Vagina (tissue), 2 donors: ENCODE measurements at regions not wholly inside any gene's neighbourhood (a gene's known extent, or its start where the extent isn't known, plus 50 kb on each side); places are given as distances from the start of the nearest gene placed in this dataset.

ENCODE experiments used
- DNase-seq, 2 donors: peaks; one replicate each; pipeline ENCODE4 v3.0.0-alpha.2; 2017; ENCODE audit errors: extremely low spot score in 2 of 2
- H3K27ac ChIP-seq: fragments of 200-600 bp; sonication (generic); one replicate; pipeline ENCODE4 v1.5.1; 2019
- H3K27me3 ChIP-seq: fragments of 200-600 bp; sonication (generic); one replicate; pipeline ENCODE4 v1.5.1; 2019
- H3K36me3 ChIP-seq, 2 donors: fragments of 200-600 bp; sonication (generic); one replicate each; pipeline ENCODE4 v1.5.1; 2017 to 2019
- H3K4me1 ChIP-seq: fragments of 200-600 bp; sonication (generic); one replicate; pipeline ENCODE4 v1.5.1; 2019
- H3K4me3 ChIP-seq, 2 donors: fragments of 200-600 bp; sonication (generic); 1 replicate in 1 of 2; 2 replicates in 1 of 2; pipeline ENCODE4 v1.5.1; 2016 to 2019
- H3K9me3 ChIP-seq: fragments of 200-600 bp; sonication (generic); one replicate; pipeline ENCODE4 v1.5.1; 2019
- POLR2A ChIP-seq, 2 donors: fragments of 450-650 bp; IDR thresholded peaks; one replicate each; pipeline ENCODE4 v1.6.1; 2017; ENCODE audit warnings: antibody characterized with exemption in 2 of 2, mild to moderate bottlenecking in 2 of 2, moderate library complexity in 2 of 2
- POLR2AphosphoS5 ChIP-seq, 2 donors: sonication (generic); formaldehyde crosslinking; IDR thresholded peaks; one replicate each; pipeline ENCODE4 v1.9.0; 2017; ENCODE audit warnings: antibody characterized with exemption in 2 of 2, mild to moderate bottlenecking in 2 of 2, low read depth in 1 of 2; ENCODE audit not compliant: insufficient read depth in 1 of 2
- intact Hi-C: fragments of 100-400 bp; cut with DNase I; formaldehyde crosslinking; loops from one replicate; pipeline ENCODE4 v1.15.1; 2023
- TF ChIP-seq, protein P1 (sequence below), 3 experiments: fragments of 450-650 bp in 2 of 3; fragments of 200-600 bp in 1 of 3; sonication (generic) in 1 of 3; IDR thresholded peaks; one replicate each; pipeline ENCODE4 v1.5.1; 2017 to 2019; ENCODE audit warnings: antibody characterized with exemption in 3 of 3, mild to moderate bottlenecking in 2 of 3, moderate library complexity in 2 of 3

DNA sequence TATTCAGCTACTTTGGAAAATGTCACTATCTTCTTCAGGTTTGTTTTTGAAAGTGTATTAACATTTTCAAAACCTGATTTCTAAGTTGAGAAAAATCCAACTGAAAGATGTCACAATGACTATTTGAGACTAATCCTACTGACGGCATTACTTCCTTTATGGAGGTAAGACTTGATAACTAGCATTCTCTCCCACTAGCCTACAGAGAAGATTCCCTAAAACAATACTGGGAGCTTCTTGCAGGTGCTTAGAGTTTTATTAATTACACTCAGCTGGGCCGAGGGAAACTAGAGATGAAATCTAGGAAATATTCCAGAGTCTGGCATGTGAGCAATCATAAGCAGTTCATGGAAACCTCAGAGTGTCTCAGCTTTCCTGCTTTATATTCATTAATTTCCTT lies 114.0 kb downstream of the LCA5 start:
- no peaks in the 10 kb centered on the region for H3K36me3 ChIP-seq
- no peak overlapping the region for H3K27ac ChIP-seq
- no peaks in the 10 kb centered on the region for H3K4me1 ChIP-seq
- intact Hi-C loops: no loop called here
- TF ChIP-seq, protein P1, sequence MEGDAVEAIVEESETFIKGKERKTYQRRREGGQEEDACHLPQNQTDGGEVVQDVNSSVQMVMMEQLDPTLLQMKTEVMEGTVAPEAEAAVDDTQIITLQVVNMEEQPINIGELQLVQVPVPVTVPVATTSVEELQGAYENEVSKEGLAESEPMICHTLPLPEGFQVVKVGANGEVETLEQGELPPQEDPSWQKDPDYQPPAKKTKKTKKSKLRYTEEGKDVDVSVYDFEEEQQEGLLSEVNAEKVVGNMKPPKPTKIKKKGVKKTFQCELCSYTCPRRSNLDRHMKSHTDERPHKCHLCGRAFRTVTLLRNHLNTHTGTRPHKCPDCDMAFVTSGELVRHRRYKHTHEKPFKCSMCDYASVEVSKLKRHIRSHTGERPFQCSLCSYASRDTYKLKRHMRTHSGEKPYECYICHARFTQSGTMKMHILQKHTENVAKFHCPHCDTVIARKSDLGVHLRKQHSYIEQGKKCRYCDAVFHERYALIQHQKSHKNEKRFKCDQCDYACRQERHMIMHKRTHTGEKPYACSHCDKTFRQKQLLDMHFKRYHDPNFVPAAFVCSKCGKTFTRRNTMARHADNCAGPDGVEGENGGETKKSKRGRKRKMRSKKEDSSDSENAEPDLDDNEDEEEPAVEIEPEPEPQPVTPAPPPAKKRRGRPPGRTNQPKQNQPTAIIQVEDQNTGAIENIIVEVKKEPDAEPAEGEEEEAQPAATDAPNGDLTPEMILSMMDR (IDR thresholded peaks at IDR 0.05): no peak
- TF ChIP-seq POLR2A (IDR thresholded peaks at IDR 0.05) (no peak), POLR2AphosphoS5 (IDR thresholded peaks at IDR 0.05; ENCODE audit: insufficient read depth in 1 of 2, low read depth in 1 of 2) (no peak)
- no peaks in the 10 kb centered on the region for H3K9me3 ChIP-seq
- H3K4me3 ChIP-seq: no peak overlapping the region
- no peaks in the 10 kb centered on the region for H3K27me3 ChIP-seq
- no peak for DNase-seq

DNA sequence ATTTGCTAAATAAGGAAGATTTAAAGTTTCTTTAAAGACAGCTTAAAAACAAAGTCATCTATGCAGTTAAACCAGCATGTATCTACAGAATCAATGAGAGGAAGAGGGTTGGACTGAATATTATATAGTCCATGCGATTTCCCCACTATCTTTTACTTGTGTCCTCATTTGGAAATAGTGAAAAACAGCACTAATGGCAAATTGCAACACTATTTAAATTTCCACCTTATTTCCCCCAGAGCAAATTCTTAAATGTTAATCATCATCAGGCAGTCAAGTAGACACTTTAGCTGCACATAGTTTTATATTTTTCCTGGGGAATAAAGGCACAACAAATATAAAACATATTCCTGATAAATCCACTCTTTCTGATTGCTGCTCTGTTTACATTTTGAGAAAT lies 114.6 kb downstream of the LCA5 start:
- no peaks in the 10 kb centered on the region for H3K9me3 ChIP-seq
- H3K4me1 ChIP-seq: no peaks in the 10 kb centered on the region
- intact Hi-C loops: no loop called here
- H3K27me3 ChIP-seq: no peaks in the 10 kb centered on the region
- H3K36me3 ChIP-seq: no peaks in the 10 kb centered on the region
- TF ChIP-seq POLR2AphosphoS5 (IDR thresholded peaks at IDR 0.05; ENCODE audit: insufficient read depth in 1 of 2, low read depth in 1 of 2): no peak
- TF ChIP-seq, protein P1 (IDR thresholded peaks at IDR 0.05): no peak
- TF ChIP-seq POLR2A (IDR thresholded peaks at IDR 0.05): no peak
- no peak overlapping the region for H3K27ac ChIP-seq
- no peak for DNase-seq
- H3K4me3 ChIP-seq: no peak overlapping the region

DNA sequence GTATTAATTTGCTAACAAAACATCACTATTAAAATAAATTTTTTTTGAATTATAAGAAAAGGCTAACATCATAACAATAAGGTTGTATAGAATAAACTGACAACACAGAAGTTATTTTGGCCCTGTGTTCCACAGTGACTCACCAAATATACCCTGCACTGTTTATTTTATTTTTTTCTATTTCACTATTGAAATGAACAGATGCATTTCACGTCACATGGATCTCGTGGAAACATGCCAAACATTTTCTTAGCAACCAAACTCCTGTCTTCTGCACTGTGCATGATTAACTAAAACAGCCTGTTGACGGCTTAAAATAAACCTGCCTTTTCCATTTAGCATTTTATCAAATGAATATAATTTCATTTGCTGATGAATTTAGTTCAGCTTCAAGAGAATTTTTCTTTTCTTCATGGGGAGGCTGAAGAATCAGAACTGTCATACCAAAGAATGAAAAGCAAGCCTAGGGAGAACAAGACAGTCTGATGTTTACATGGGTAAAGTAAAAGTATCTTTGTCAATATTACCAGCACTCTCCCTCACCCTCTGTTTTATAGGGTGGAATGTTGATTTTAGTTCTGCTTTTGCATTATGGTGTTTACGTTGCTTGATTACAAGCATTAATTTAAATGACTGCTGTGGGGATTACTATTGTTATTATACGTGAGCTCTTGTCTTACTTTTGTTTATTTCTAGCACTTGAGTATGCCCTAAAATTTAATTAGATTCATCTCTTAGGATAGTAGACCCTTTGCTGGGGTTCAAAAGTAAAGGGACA lies 115.3 kb downstream of the LCA5 start:
- no peaks in the 10 kb centered on the region for H3K27me3 ChIP-seq
- no peak overlapping the region for H3K4me3 ChIP-seq
- no peaks in the 10 kb centered on the region for H3K4me1 ChIP-seq
- H3K9me3 ChIP-seq: no peaks in the 10 kb centered on the region
- no peaks in the 10 kb centered on the region for H3K36me3 ChIP-seq
- no peak for TF ChIP-seq POLR2A (IDR thresholded peaks at IDR 0.05)
- TF ChIP-seq, protein P1 (IDR thresholded peaks at IDR 0.05): no peak
- TF ChIP-seq POLR2AphosphoS5 (IDR thresholded peaks at IDR 0.05; ENCODE audit: insufficient read depth in 1 of 2, low read depth in 1 of 2): no peak
- intact Hi-C loops: no loop called here
- no peak for DNase-seq
- H3K27ac ChIP-seq: no peak overlapping the region

DNA sequence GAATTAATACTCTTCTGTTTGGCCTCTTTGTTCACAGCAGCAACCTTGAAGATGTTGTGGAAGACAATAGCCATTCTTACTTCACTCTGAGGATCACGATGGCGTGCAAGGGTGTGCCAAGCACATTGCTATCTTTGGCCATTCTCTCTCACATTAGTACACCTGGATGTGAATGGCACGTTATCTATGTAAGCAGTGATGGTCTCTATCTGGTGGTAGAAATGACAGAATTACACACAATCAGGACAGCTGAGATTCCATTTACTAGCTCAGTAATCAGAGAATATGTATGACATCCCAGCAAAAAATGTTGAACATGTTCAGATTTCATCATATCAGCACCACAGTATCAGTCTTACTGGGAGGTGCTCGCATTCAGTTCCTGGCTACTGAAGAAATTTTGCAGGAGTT lies 116.2 kb downstream of the LCA5 start:
- no peak for DNase-seq
- H3K4me3 ChIP-seq: no peak overlapping the region
- no peak overlapping the region for H3K27ac ChIP-seq
- H3K27me3 ChIP-seq: no peaks in the 10 kb centered on the region
- no peaks in the 10 kb centered on the region for H3K36me3 ChIP-seq
- intact Hi-C loops: no loop called here
- H3K9me3 ChIP-seq: no peaks in the 10 kb centered on the region
- TF ChIP-seq POLR2A (IDR thresholded peaks at IDR 0.05) (no peak), POLR2AphosphoS5 (IDR thresholded peaks at IDR 0.05; ENCODE audit: insufficient read depth in 1 of 2, low read depth in 1 of 2) (no peak)
- TF ChIP-seq, protein P1 (IDR thresholded peaks at IDR 0.05): no peak
- no peaks in the 10 kb centered on the region for H3K4me1 ChIP-seq

DNA sequence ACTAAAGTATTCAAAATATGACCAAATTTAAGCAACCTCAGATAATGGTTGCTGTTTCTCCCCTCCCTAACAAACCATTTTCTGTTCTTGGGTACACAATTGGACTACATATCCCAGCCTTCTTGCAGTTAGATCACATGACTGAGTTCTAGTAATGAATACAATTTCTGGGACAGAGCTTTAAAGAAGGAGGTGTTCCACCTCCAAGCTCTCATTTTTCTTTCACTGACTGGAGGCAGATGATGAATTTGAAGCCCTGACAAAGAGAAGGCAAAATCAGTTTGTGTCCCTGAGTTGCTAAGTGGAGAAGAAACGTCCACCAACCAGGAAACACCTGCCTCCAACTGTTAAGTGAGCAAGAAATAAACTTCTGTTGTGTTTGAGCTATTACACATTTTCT lies 117.2 kb downstream of the LCA5 start:
- H3K4me1 ChIP-seq: no peaks in the 10 kb centered on the region

More for the DNA sequence above, 117.2 kb downstream of the LCA5 start:
- no peaks in the 10 kb centered on the region for H3K36me3 ChIP-seq
- intact Hi-C loops: no loop called here
- DNase-seq: no peak
- H3K27me3 ChIP-seq: no peaks in the 10 kb centered on the region
- H3K27ac ChIP-seq: no peak overlapping the region
- no peak overlapping the region for H3K4me3 ChIP-seq
- H3K9me3 ChIP-seq: no peaks in the 10 kb centered on the region
- TF ChIP-seq POLR2AphosphoS5 (IDR thresholded peaks at IDR 0.05; ENCODE audit: insufficient read depth in 1 of 2, low read depth in 1 of 2) (no peak), POLR2A (IDR thresholded peaks at IDR 0.05) (no peak)
- TF ChIP-seq, protein P1 (IDR thresholded peaks at IDR 0.05): no peak
